ENCODE measurements at regions not wholly inside any gene's neighbourhood (a gene's known extent, or its start where the extent isn't known, plus 50 kb on each side); places are given as distances from the start of the nearest gene placed in this dataset.

GRCh38 chr6:25068866-25069265, 133.1 kb upstream of the RIPOR2 start:
- Histone ChIP-seq H3K4me3 (ENCODE audit: low read depth, low read length) (no peak overlapping the region), H3K9me3 (no peaks in the 10 kb centered on the region), H3K27me3 (no peaks in the 10 kb centered on the region), H3K36me3 (no peaks in the 10 kb centered on the region), H3K4me1 (no peaks in the 10 kb centered on the region)
- no peak for DNase-seq
- TF ChIP-seq CTCF (IDR thresholded peaks at IDR 0.05; ENCODE audit: low read depth, low read length) = no peak

- Histone ChIP-seq H3K9me3 (no peaks in the 10 kb centered on the region), H3K4me3 (ENCODE audit: low read depth, low read length) (peak overlapping the region; percentile 35; the same call in 1 of the 2 replicates), H3K4me1 (no peaks in the 10 kb centered on the region), H3K36me3 (no peaks in the 10 kb centered on the region), H3K27me3 (no peaks in the 10 kb centered on the region)
- DNase-seq = peak; percentile 71
- TF ChIP-seq CTCF (IDR thresholded peaks at IDR 0.05; ENCODE audit: low read depth, low read length) = peak; percentile 93
Measured at GRCh38 chr6:25070547-25071366, 135.0 kb upstream of the RIPOR2 start.

GRCh38 chr6:25078141-25078540, 142.4 kb upstream of the RIPOR2 start:
- H3K27me3 ChIP-seq = no peaks in the 10 kb centered on the region
- H3K4me1 ChIP-seq = no peaks in the 10 kb centered on the region
- H3K4me3 ChIP-seq (ENCODE audit: low read depth, low read length) = no peak overlapping the region
- no peaks in the 10 kb centered on the region for H3K36me3 ChIP-seq
- TF ChIP-seq CTCF (IDR thresholded peaks at IDR 0.05; ENCODE audit: low read depth, low read length) = no peak
- DNase-seq = no peak
- no peaks in the 10 kb centered on the region for H3K9me3 ChIP-seq

- peaks cover 2% of the 10 kb centered on the region; the same call in 1 of the 2 replicates for H3K4me1 ChIP-seq
- H3K4me3 ChIP-seq (ENCODE audit: low read depth, low read length) = no peak overlapping the region
- no peak for TF ChIP-seq CTCF (IDR thresholded peaks at IDR 0.05; ENCODE audit: low read depth, low read length)
- H3K9me3 ChIP-seq = no peaks in the 10 kb centered on the region
- no peaks in the 10 kb centered on the region for H3K36me3 ChIP-seq
- no peaks in the 10 kb centered on the region for H3K27me3 ChIP-seq
- no peak for DNase-seq
Measured at GRCh38 chr6:25083784-25084507, 148.2 kb upstream of the RIPOR2 start.

- TF ChIP-seq CTCF (IDR thresholded peaks at IDR 0.05; ENCODE audit: low read depth, low read length) = no peak
- H3K36me3 ChIP-seq = no peaks in the 10 kb centered on the region
- no peak for DNase-seq
Measured at GRCh38 chr6:25084508-25084833, 148.7 kb upstream of the RIPOR2 start.

GRCh38 chr6:25085756-25086155, 150.0 kb upstream of the RIPOR2 start:
- TF ChIP-seq CTCF (IDR thresholded peaks at IDR 0.05; ENCODE audit: low read depth, low read length) = no peak
- H3K4me3 ChIP-seq (ENCODE audit: low read depth, low read length) = no peak overlapping the region
- no peak for DNase-seq
- H3K4me1 ChIP-seq = peaks cover 2% of the 10 kb centered on the region; the same call in 1 of the 2 replicates
- H3K36me3 ChIP-seq = no peaks in the 10 kb centered on the region
- no peaks in the 10 kb centered on the region for H3K27me3 ChIP-seq
- no peaks in the 10 kb centered on the region for H3K9me3 ChIP-seq

More at GRCh38 chr6:25084508-25084833, 148.7 kb upstream of the RIPOR2 start:
- Histone ChIP-seq H3K9me3 (no peaks in the 10 kb centered on the region), H3K4me3 (ENCODE audit: low read depth, low read length) (no peak overlapping the region), H3K4me1 (peaks cover 2% of the 10 kb centered on the region; the same call in 1 of the 2 replicates), H3K27me3 (no peaks in the 10 kb centered on the region)

Measured in BE2C (cell line).